Endothelial cell of umbilical vein (primary cell): ENCODE measurements at regions not wholly inside any gene's neighbourhood (a gene's known extent, or its start where the extent isn't known, plus 50 kb on each side); places are given as distances from the start of the nearest gene placed in this dataset.

Experiments
- BruUV-seq: library from RNA; stranded (reverse); fragments of 400-500 nt; replicated peaks from 2 replicates; lab custom pipeline; 2021; lab: Mats Ljungman, UMichigan
- CTCF ChIA-PET: fragments of 300-600, 350-600 bp; sonication (Branson Sonifier 250); formaldehyde crosslinking; loops from one replicate; lab custom pipeline; 2021; ENCODE audit warnings: antibody characterized with exemption, inconsistent platforms; lab: Charles Lee
- POLR2A ChIA-PET: fragments of 300-600, 350-600 bp; sonication (Branson Sonifier 250); formaldehyde crosslinking; loops from one replicate; lab custom pipeline; 2021; ENCODE audit warnings: antibody characterized with exemption, inconsistent platforms; lab: Charles Lee
- DNase-seq: peaks from one replicate; pipeline ENCODE4 v3.0.0-alpha.2; 2011; ENCODE audit warnings: low read depth, low spot score
- FAIRE-seq: peaks from 2 replicates; lab custom pipeline; 2011; peaks lifted over from hg19 to GRCh38; lab: Jason Lieb, UNC
- H2AFZ ChIP-seq: 2 replicates; pipeline ENCODE4 v1.6.0; 2012; ENCODE audit warnings: low read depth, low read length, control low read depth, inconsistent platforms
- H3K27ac ChIP-seq: 2 replicates; pipeline ENCODE4 v1.5.1; 2011; ENCODE audit warnings: low read depth, mild to moderate bottlenecking, control low read depth, low read length, moderate library complexity; ENCODE audit not compliant: insufficient read depth
- H3K27me3 ChIP-seq, 2 experiments: 2 replicates each; pipeline versions ENCODE4 v1.6.0 to v1.6.1; 2011; ENCODE audit warnings: low read length in 2 of 2, mixed read lengths in 1 of 2; ENCODE audit not compliant: control insufficient read depth in 2 of 2, insufficient read depth in 2 of 2
- H3K36me3 ChIP-seq, 2 experiments: 2 replicates in 1 of 2; 3 replicates in 1 of 2; pipeline ENCODE4 v1.5.1; 2011; ENCODE audit warnings: low read length in 2 of 2, mild to moderate bottlenecking in 1 of 2, moderate library complexity in 1 of 2; ENCODE audit not compliant: control insufficient read depth in 2 of 2, insufficient read depth in 2 of 2; ENCODE audit errors: extremely low read depth in 1 of 2
- H3K4me1 ChIP-seq: 3 replicates; pipeline ENCODE4 v1.5.1; 2011; ENCODE audit warnings: mild to moderate bottlenecking, low read length; ENCODE audit not compliant: control insufficient read depth, insufficient read depth; ENCODE audit errors: extremely low read depth
- H3K4me2 ChIP-seq: 2 replicates; pipeline ENCODE4 v1.6.1; 2011; ENCODE audit warnings: low read length, control low read depth, mixed read lengths; ENCODE audit not compliant: insufficient read depth
- H3K4me3 ChIP-seq, 3 experiments: fragments of 200-600 bp in 1 of 3; sonication (generic), shearing (Covaris generic) in 1 of 3; replicated peaks in 1 of 3; 2 replicates each; pipeline ENCODE4 v1.5.1; 2011 to 2016; ENCODE audit warnings: control low read depth in 3 of 3, low read length in 3 of 3, mild to moderate bottlenecking in 2 of 3, inconsistent platforms in 1 of 3, low read depth in 1 of 3, moderate library complexity in 1 of 3; ENCODE audit not compliant: insufficient read depth in 1 of 3
- H3K79me2 ChIP-seq: 2 replicates; pipeline ENCODE4 v1.6.0; 2012; ENCODE audit warnings: low read length, inconsistent platforms; ENCODE audit not compliant: control insufficient read depth, insufficient read depth
- H3K9ac ChIP-seq: replicated peaks from 2 replicates; pipeline ENCODE3; 2011; ENCODE audit warnings: low read length, control low read depth; ENCODE audit not compliant: insufficient read depth; ENCODE audit errors: extremely low read depth
- H3K9me1 ChIP-seq: replicated peaks from 3 replicates; pipeline ENCODE4 v1.6.0; 2011; ENCODE audit warnings: mild to moderate bottlenecking, low read length; ENCODE audit not compliant: control insufficient read depth, insufficient read depth; ENCODE audit errors: extremely low read depth
- H3K9me3 ChIP-seq: replicated peaks from 2 replicates; pipeline ENCODE4 v1.5.1; 2012; ENCODE audit warnings: low read length, inconsistent platforms; ENCODE audit not compliant: control insufficient read depth, insufficient read depth
- H4K20me1 ChIP-seq: replicated peaks from 2 replicates; pipeline ENCODE3; 2011; ENCODE audit warnings: mild to moderate bottlenecking, low read length; ENCODE audit not compliant: control insufficient read depth, insufficient read depth; ENCODE audit errors: extremely low read depth
- GATA2 ChIP-seq: IDR thresholded peaks from 2 replicates; pipeline ENCODE4 v1.7.0; 2011; ENCODE audit warnings: low read depth, mild to moderate bottlenecking, moderate library complexity, mixed read lengths, low read length; ENCODE audit not compliant: insufficient read length, insufficient read depth
- JUN ChIP-seq: IDR thresholded peaks from 2 replicates; pipeline ENCODE4 v1.6.1; 2011; ENCODE audit warnings: borderline replicate concordance, low read depth; ENCODE audit not compliant: insufficient read length, insufficient read depth
- MYC ChIP-seq: IDR thresholded peaks from one replicate; pipeline ENCODE4 v1.6.1; 2011; ENCODE audit warnings: mild to moderate bottlenecking, low read depth, low read length
- POLR2A ChIP-seq: IDR thresholded peaks from 2 replicates; pipeline ENCODE4 v1.6.1; 2012; ENCODE audit warnings: low read depth, mild to moderate bottlenecking, control low read depth, low read length
- dilution Hi-C: fragments of 300-500 bp; cut with MboI; formaldehyde crosslinking; loops from one replicate; pipeline ENCODE4 v1.15.0; 2019; ENCODE audit warnings: low sequenced_read_pairs; ENCODE audit not compliant: extremely low pct_ligation_motif_present
- intact Hi-C: fragments of 100-400 bp; cut with micrococcal nuclease; formaldehyde crosslinking; loops from one replicate; pipeline ENCODE4 v1.10.0; 2022
- TF ChIP-seq, protein P1 (sequence below), 2 donors: IDR thresholded peaks; 1 replicate in 1 of 2; 2 replicates in 1 of 2; pipeline ENCODE4 v1.5.1; 2011; ENCODE audit warnings: low read length in 2 of 2, mild to moderate bottlenecking in 2 of 2, moderate library complexity in 2 of 2, control low read depth in 1 of 2, inconsistent platforms in 1 of 2, low read depth in 1 of 2; ENCODE audit not compliant: insufficient read depth in 1 of 2; ENCODE audit errors: extremely low read depth in 1 of 2
- TF ChIP-seq, protein P2 (sequence below): IDR thresholded peaks from 2 replicates; pipeline ENCODE4 v1.6.1; 2011; ENCODE audit not compliant: insufficient read depth, insufficient read length

DNA sequence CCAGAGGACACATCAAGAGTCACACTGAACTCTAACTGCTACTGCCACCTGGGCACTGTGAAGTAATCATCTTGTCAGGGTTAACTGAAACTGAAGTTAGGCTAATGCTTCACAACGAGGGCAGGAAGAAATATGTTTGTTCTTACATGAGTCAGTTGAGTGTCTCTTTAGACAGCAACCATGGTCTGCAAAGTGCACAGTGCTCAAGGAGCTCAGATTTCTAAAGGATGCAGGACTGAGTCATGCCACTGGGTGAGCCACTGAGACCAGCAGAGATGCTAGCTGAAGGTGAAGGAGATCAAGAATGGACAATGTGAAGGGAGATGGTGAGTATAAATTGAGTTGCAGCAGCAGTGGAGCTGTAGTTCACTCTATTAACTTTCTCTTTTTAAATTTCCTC lies 76.0 kb upstream of the CTTNBP2 start:
- CTCF ChIA-PET = interaction anchor here (0.8 kb wide), 1 partner anchor 204 kb away, joined by 3 read pairs; no protein-coding TSS in a partner anchor
- TF ChIP-seq MYC (no peak), POLR2A (no peak), GATA2 (no peak), JUN (no peak)
- TF ChIP-seq, protein P1, sequence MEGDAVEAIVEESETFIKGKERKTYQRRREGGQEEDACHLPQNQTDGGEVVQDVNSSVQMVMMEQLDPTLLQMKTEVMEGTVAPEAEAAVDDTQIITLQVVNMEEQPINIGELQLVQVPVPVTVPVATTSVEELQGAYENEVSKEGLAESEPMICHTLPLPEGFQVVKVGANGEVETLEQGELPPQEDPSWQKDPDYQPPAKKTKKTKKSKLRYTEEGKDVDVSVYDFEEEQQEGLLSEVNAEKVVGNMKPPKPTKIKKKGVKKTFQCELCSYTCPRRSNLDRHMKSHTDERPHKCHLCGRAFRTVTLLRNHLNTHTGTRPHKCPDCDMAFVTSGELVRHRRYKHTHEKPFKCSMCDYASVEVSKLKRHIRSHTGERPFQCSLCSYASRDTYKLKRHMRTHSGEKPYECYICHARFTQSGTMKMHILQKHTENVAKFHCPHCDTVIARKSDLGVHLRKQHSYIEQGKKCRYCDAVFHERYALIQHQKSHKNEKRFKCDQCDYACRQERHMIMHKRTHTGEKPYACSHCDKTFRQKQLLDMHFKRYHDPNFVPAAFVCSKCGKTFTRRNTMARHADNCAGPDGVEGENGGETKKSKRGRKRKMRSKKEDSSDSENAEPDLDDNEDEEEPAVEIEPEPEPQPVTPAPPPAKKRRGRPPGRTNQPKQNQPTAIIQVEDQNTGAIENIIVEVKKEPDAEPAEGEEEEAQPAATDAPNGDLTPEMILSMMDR (IDR thresholded peaks at IDR 0.05; ENCODE audit: extremely low read depth in 1 of 2, insufficient read depth in 1 of 2, low read depth in 1 of 2, low read length in 2 of 2) = no peak
- TF ChIP-seq, protein P2, sequence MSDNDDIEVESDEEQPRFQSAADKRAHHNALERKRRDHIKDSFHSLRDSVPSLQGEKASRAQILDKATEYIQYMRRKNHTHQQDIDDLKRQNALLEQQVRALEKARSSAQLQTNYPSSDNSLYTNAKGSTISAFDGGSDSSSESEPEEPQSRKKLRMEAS = no peak
- no peak overlapping the region for H3K4me2 ChIP-seq
- H3K4me3 ChIP-seq = no peak overlapping the region
- no peaks in the 10 kb centered on the region for H3K9me3 ChIP-seq
- H3K36me3 ChIP-seq = no peaks in the 10 kb centered on the region
- POLR2A ChIA-PET = no interaction called here
- H3K79me2 ChIP-seq = no peaks in the 10 kb centered on the region
- no peaks in the 10 kb centered on the region for H3K9me1 ChIP-seq
- dilution Hi-C loops (no loop called here), intact Hi-C loops (no loop called here)
- H2AFZ ChIP-seq = no peak overlapping the region
- no peak for DNase-seq
- H3K27me3 ChIP-seq = no peaks in the 10 kb centered on the region
- FAIRE-seq = no peak
- H4K20me1 ChIP-seq = no peaks in the 10 kb centered on the region
- no peaks in the 10 kb centered on the region for H3K4me1 ChIP-seq
- no peak overlapping the region for H3K9ac ChIP-seq
- BruUV-seq = no TSS peak
- H3K27ac ChIP-seq = no peak overlapping the region
